HL-60/S4 treated with retinoic acid at 250 ng/mL for 4 days and 3 days (cell line): ENCODE measurements at regions not wholly inside any gene's neighbourhood (a gene's known extent, or its start where the extent isn't known, plus 50 kb on each side); places are given as distances from the start of the nearest gene placed in this dataset.
"Not testable (repeated sequence)": the region's sequence is repeated elsewhere in the genome, so short reads cannot be mapped to it uniquely, and the experiment has no call there.

Experiments used
- in situ Hi-C: fragments of 300-500 bp; cut with MboI; formaldehyde crosslinking; loops from 2 replicates; pipeline ENCODE4 v1.7.0; 2022; ENCODE audit warnings: low sequenced_read_pairs

GRCh38 chr3:193114431-193115340, 126.3 kb upstream of the PLAAT1 start:
- in situ Hi-C loops = no loop called here

- in situ Hi-C loops = no loop called here
Measured at GRCh38 chr3:193116871-193117270, 124.2 kb upstream of the PLAAT1 start.

GRCh38 chr3:193118907-193119306, 122.1 kb upstream of the PLAAT1 start:
- in situ Hi-C loops = no loop called here

- in situ Hi-C loops = no loop called here
Measured at GRCh38 chr3:193119926-193120325, 121.1 kb upstream of the PLAAT1 start.

DNA sequence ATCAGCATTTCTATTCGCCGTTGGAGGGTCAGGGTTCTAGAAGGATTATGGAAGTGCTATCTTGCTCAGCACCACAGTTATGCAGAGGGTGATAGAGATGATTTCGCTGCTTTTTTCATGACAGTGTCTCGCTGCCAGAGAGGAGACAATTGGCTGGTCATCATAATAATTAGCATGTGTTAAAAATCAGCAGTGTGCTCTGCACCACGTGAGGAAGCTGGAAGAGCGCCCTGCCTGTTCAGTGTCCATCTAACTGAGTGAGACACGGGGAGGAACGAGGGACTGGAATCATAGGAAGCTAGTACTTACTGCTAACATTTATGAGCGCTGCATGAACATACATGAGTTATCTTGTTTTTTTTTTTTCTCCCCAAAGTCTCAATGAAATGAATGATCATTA, 116.2 kb upstream of the PLAAT1 start:
- in situ Hi-C loops = no loop called here

GRCh38 chr3:193129607-193130006, 111.4 kb upstream of the PLAAT1 start:
- in situ Hi-C loops = no loop called here

DNA sequence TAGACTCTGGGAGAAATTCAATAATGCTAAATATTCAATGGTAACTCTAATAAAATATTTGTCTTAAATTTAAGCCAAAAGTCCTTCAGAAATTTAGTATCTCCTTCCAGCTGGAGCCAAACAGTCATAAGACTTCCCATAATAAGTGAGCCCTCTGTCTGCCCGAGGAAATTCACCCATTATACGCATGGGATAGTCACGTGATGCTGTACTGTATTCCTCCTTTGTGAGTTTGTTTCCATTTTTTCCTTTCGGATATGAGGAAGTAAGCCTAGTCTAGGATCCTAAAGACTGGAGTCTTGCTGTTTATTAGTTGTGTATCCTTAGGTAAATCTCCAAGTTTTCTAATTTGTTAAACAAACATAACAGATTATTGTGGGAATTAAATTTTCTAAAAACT, 110.4 kb upstream of the PLAAT1 start:
- in situ Hi-C loops = no loop called here

DNA sequence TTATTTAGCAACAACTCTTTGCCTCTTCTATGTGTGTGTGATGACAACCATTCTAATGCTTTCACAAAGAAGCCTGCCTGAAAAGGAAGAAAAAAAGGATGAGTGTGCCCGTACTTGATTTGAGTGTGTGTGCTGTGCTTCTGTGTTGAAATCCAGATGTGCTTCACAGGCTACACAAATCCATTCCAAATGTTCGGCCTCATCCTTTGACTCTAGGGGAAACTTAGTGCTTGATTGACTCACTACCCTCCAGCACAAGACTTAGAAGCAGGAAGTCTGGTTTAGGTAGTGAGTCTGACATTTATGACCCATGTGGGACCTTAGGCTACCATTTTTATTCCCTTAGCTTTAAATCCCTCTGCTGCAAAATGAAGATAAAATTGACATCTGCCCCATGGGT, 108.8 kb upstream of the PLAAT1 start:
- in situ Hi-C loops = no loop called here

DNA sequence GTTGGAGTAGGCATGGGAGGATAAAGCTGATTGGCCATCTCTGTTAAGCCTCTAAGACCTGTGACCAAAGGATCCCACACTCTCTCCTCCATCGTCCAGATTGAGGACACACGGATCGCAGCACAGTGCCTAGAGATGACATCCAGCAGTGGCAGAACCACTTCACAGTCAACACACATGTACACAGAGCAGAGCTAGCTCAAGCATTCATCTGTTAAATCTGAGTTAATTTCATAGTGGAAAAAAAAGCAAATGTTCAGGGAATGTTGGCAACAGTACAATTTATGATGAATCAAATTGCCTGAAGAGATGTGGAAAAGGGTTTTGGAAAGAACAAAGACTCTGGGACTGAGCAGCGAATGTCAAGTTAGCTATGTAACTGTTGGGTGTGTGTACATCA, 108.1 kb upstream of the PLAAT1 start:
- in situ Hi-C loops = no loop called here

DNA sequence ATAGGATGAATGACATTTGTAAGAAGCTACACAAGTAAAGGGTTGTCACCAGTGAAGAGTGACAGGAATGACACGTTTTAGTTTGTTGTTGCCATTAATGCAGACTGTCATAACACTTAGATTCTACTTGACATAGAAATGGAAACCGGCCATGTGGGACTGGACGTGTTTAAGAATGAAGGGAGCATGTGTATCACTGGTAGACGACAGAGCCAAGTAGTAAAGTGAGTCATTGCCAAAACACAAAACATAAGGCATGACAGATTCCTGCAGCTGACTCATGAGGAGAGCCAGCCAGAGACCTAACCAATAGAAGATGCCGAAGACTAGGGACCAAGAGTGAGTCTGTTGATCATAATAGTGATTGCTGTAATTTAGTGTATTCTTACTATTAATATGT, 106.2 kb upstream of the PLAAT1 start:
- in situ Hi-C loops = no loop called here

- in situ Hi-C loops = no loop called here
Measured at GRCh38 chr3:193140381-193140780, 100.6 kb upstream of the PLAAT1 start.

- in situ Hi-C loops = no loop called here
Measured at GRCh38 chr3:193145248-193145647, 95.8 kb upstream of the PLAAT1 start.

DNA sequence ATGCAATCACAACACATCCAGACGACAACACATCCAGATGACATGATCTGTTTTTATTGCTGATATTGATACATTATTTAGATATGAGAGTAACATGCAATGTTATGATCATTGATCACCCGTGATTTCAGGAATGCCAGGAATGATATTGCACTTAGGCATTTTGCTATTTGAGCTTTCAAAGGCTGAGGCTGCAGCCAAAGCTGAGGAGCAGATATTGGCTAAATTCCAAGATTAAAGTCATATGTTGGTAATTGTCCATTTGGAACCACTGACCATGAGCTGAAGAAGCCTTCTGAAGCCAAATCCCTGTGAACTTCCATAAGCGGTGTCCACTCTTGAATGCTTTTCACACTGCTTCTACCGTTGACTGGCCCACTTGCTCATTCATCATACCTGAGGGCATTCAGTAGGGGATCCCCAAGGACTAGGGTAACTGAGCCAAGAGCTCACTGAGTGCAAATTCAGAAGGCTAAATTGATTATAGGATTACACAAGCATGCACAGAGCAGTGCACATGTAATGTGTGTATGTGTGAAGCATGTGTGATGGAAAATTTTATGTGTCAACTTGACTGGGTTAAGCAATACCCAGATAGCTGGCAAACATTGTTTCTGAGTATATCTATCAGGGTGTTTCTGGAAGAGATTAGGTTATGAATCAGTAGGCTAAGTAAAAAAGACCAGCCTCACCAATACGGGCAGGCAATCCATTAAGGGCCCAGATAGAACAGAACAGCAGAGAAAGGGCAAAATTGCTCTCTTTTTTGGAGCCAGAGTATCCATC, 92.1 kb upstream of the PLAAT1 start:
- in situ Hi-C loops = no loop called here

- in situ Hi-C loops = no loop called here
Measured at GRCh38 chr3:193149998-193150397, 91.0 kb upstream of the PLAAT1 start.

GRCh38 chr3:193155044-193155781, 85.8 kb upstream of the PLAAT1 start:
- in situ Hi-C loops = not testable (repeated sequence)

DNA sequence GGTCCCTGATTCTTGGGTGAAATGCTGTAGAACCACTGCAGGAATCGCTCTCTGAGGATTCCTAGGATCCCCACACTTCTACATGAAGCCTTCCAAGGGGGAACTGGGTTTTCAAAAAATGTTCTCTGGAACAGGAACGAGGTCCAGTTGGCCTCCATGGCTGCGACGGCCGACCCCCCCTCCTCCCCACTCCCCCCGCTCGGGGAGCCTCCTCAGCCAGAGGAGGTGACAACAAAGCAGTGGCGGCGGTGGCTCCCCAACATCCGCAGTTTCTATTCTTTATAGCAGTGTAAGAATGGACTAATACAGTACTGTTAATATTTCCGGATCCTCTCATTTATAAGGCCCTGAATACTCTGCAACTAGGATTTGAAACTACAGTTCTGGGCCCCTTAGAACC, 84.0 kb upstream of the PLAAT1 start:
- in situ Hi-C loops = no loop called here

DNA sequence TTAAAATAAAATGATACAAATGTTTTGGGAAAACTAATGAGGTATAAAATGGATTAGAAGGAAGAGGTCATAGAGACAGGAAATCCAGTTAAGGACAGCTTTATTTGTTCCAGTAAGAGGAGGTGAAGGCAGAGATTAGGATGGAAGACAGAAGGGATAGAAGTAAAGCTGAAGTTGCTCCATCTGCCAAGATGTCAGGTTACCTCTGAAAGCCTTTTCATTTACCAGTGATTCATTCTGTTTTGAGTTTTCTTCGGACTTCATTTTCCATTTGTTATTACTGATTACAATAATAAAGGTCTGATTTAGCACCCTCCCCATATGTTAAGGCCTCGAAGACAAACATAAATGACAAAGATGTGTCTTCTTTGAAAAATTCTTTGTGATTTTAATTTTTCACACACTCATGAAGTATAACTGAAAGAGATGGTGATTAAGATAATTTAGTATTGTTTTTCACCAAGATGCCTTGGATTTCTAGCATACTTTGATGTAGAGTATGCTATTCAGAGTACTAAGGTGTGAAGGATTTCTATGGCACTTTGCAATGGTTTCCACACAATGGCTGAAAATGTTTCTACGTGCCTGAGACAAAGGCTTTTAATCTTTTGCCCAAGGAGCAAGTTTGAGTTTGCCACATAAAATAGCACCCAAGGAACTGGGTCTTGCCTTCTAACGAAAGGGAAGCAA, 75.4 kb upstream of the PLAAT1 start:
- in situ Hi-C loops = no loop called here

DNA sequence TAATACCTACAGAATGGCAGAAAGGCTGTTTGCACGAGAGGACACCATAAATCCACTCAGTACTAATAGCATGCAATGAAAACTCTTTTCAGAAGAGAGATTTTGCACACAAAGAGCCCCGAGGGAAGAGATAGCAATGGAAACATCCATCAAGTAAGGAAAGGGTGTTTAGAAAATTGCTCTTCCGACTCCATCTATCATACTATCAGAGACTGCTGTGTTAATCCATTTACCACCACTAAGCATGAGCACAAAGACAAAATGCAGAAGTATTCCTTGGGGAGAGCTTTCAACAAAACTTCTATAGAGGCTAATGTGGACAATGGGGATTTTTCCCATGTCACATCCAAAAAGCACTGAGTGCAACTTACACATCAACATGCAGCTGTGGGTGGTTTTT, 72.1 kb upstream of the PLAAT1 start:
- in situ Hi-C loops = no loop called here

GRCh38 chr3:193174140-193174539, 66.9 kb upstream of the PLAAT1 start:
- in situ Hi-C loops = no loop called here

- in situ Hi-C loops = not testable (repeated sequence)
Measured at GRCh38 chr3:193179332-193180012, 61.5 kb upstream of the PLAAT1 start.
